ENCODE measurements at regions not wholly inside any gene's neighbourhood (a gene's known extent, or its start where the extent isn't known, plus 50 kb on each side); places are given as distances from the start of the nearest gene placed in this dataset.
"Not testable (repeated sequence)": the region's sequence is repeated elsewhere in the genome, so short reads cannot be mapped to it uniquely, and the experiment has no call there.

- H3K4me3 ChIP-seq; ATAC-seq; DNase-seq (ENCODE audit: extremely low read depth in 1 of 4, low spot score in 3 of 4); H3K9me1 ChIP-seq (ENCODE audit: control insufficient read depth, insufficient read depth, low read length); BruUV-seq (replicated peaks); H3K27ac ChIP-seq (ENCODE audit: extremely low read depth, low read depth, low read length); intact Hi-C loops (cut with micrococcal nuclease); H3K27me3 ChIP-seq (ENCODE audit: control insufficient read depth in 2 of 2, insufficient read depth in 2 of 2, low read length in 2 of 2); FAIRE-seq; H3K79me2 ChIP-seq (ENCODE audit: control insufficient read depth, insufficient read depth, low read length); CTCF ChIA-PET (ENCODE audit: low intra/inter-chr PET ratio); H4K20me1 ChIP-seq (replicated peaks; ENCODE audit: control insufficient read depth, insufficient read depth, low read length); H3K4me2 ChIP-seq (ENCODE audit: insufficient read depth, low read length); POLR2A ChIA-PET; H2AFZ ChIP-seq (ENCODE audit: low read depth, low read length); H3K9ac ChIP-seq (ENCODE audit: insufficient read depth in 1 of 2, low read depth in 2 of 2, low read length in 2 of 2); in situ Hi-C loops (cut with MboI); H3K4me1 ChIP-seq (replicated peaks in 1 of 2; ENCODE audit: control insufficient read depth in 2 of 2, insufficient read depth in 2 of 2, low read length in 2 of 2); H3K36me3 ChIP-seq (ENCODE audit: control insufficient read depth, insufficient read depth, low read length); H3K9me3 ChIP-seq (replicated peaks; ENCODE audit: control insufficient read depth, insufficient read depth, low read depth, low read length): not testable (repeated sequence)
- TF ChIP-seq ZBTB17 (CRISPR knock-in tag; IDR thresholded peaks at IDR 0.05) (peak; percentile 49), FOXA3 (CRISPR knock-in tag; conservative IDR thresholded peaks at IDR 0.05 in 1 of 2, IDR thresholded peaks at IDR 0.05 in 1 of 2) (peak in 1 of 2 experiments; percentile 90; a peak in 2 of 4 replicates), ZNF639 (CRISPR knock-in tag; conservative IDR thresholded peaks at IDR 0.05 in 1 of 2, IDR thresholded peaks at IDR 0.05 in 1 of 2) (peak in 1 of 2 experiments; percentile 7; a peak in 1 of 4 replicates)
- 0% methylated on average over 8 of the region's 17 CpGs for WGBS (ENCODE audit: insufficient coverage, low coverage, missing lambda C conversion rate)
Observed at GRCh38 chr2:40013962-40014361, 234.9 kb upstream of the THUMPD2 start.

- no peak overlapping the region for H2AFZ ChIP-seq (ENCODE audit: low read depth, low read length)
- ChIA-PET POLR2A (no interaction called here), CTCF (ENCODE audit: low intra/inter-chr PET ratio) (no interaction called here)
- no peaks in the 10 kb centered on the region for H3K79me2 ChIP-seq (ENCODE audit: control insufficient read depth, insufficient read depth, low read length)
- H4K20me1 ChIP-seq (replicated peaks; ENCODE audit: control insufficient read depth, insufficient read depth, low read length): no peaks in the 10 kb centered on the region
- FAIRE-seq (no peak), ATAC-seq (no peak), DNase-seq (ENCODE audit: extremely low read depth in 1 of 4, low spot score in 3 of 4) (no peak)
- no peaks in the 10 kb centered on the region for H3K27me3 ChIP-seq (ENCODE audit: control insufficient read depth in 2 of 2, insufficient read depth in 2 of 2, low read length in 2 of 2)
- H3K9me1 ChIP-seq (ENCODE audit: control insufficient read depth, insufficient read depth, low read length): no peaks in the 10 kb centered on the region
- WGBS (ENCODE audit: insufficient coverage, low coverage, missing lambda C conversion rate): 0% methylated on average over 1 of the region's 1 CpG
- H3K9me3 ChIP-seq (replicated peaks; ENCODE audit: control insufficient read depth, insufficient read depth, low read depth, low read length): 0 out of 2 replicates have a peak, but pooled peaks cover 2% of the 10 kb centered on the region
- no peaks in the 10 kb centered on the region for H3K36me3 ChIP-seq (ENCODE audit: control insufficient read depth, insufficient read depth, low read length)
- no peak overlapping the region for H3K9ac ChIP-seq (ENCODE audit: insufficient read depth in 1 of 2, low read depth in 2 of 2, low read length in 2 of 2)
- BruUV-seq (replicated peaks): no TSS peak
- no peak overlapping the region for H3K4me3 ChIP-seq
- no peak overlapping the region for H3K27ac ChIP-seq (ENCODE audit: extremely low read depth, low read depth, low read length)
- TF ChIP-seq FOXK2 (conservative IDR thresholded peaks at IDR 0.05 in 1 of 2, IDR thresholded peaks at IDR 0.05 in 1 of 2; ENCODE audit: low read depth in 2 of 2): no peak
- no peak for TF ChIP-seq ZNF431 (CRISPR knock-in tag; IDR thresholded peaks at IDR 0.05)
- no peak for TF ChIP-seq ZNF3 (CRISPR knock-in tag; IDR thresholded peaks at IDR 0.05)
- no peak for TF ChIP-seq TRIM28 (IDR thresholded peaks at IDR 0.05)
- TF ChIP-seq SUPT5H (IDR thresholded peaks at IDR 0.05): no peak
- no peak for TF ChIP-seq ATF3 (IDR thresholded peaks at IDR 0.05)
- no peak for TF ChIP-seq ATF3 (CRISPR knock-in tag; conservative IDR thresholded peaks at IDR 0.05)
- no peak for TF ChIP-seq MYC (IDR thresholded peaks at IDR 0.05; ENCODE audit: low read depth, low read length)
- TF ChIP-seq MYC (CRISPR knock-in tag; IDR thresholded peaks at IDR 0.05; ENCODE audit: borderline replicate concordance, low read depth): no peak
- in situ Hi-C loops (cut with MboI) (no loop called here), intact Hi-C loops (cut with micrococcal nuclease) (no loop called here)
- H3K4me2 ChIP-seq (ENCODE audit: insufficient read depth, low read length): no peak overlapping the region
- H3K4me1 ChIP-seq (replicated peaks in 1 of 2; ENCODE audit: control insufficient read depth in 2 of 2, insufficient read depth in 2 of 2, low read length in 2 of 2): no peaks in the 10 kb centered on the region
Observed at GRCh38 chr2:40004336-40004735, 225.3 kb upstream of the THUMPD2 start.
